Neural cell (in vitro differentiated cells): ENCODE measurements at regions not wholly inside any gene's neighbourhood (a gene's known extent, or its start where the extent isn't known, plus 50 kb on each side); places are given as distances from the start of the nearest gene placed in this dataset.
"Not testable (repeated sequence)": the region's sequence is repeated elsewhere in the genome, so short reads cannot be mapped to it uniquely, and the experiment has no call there.

Source experiments
- H2AFZ ChIP-seq: fragments of 200-600, 300-800 bp; sonication (generic), shearing (Covaris generic); 2 replicates; pipeline ENCODE4 v1.6.0; 2014; ENCODE audit warnings: low read depth, mild to moderate bottlenecking, antibody characterized with exemption, low read length, moderate library complexity
- H3F3A ChIP-seq: fragments of 200-600 bp; shearing (Covaris generic); 2 replicates; pipeline ENCODE4 v1.6.1; 2016; ENCODE audit warnings: mild to moderate bottlenecking, moderate library complexity, mixed read lengths, antibody characterized with exemption, low read length; ENCODE audit not compliant: insufficient read depth, poor library complexity, severe bottlenecking
- H3K27ac ChIP-seq: fragments of 200-600, 300-800 bp; sonication (generic), shearing (Covaris generic); 2 replicates; pipeline ENCODE4 v1.5.1; 2014; ENCODE audit warnings: mild to moderate bottlenecking, low read length, moderate library complexity
- H3K27me3 ChIP-seq: fragments of 300-800, 200-600 bp; sonication (generic), shearing (Covaris generic); 2 replicates; pipeline ENCODE4 v1.6.0; 2014; ENCODE audit warnings: mild to moderate bottlenecking, low read depth, low read length, moderate library complexity; ENCODE audit not compliant: insufficient read depth
- H3K36me3 ChIP-seq: fragments of 300-800, 200-600 bp; sonication (generic), shearing (Covaris generic); 2 replicates; pipeline ENCODE4 v1.5.1; 2014; ENCODE audit warnings: mild to moderate bottlenecking, antibody characterized with exemption, low read length, moderate library complexity; ENCODE audit not compliant: insufficient read depth
- H3K4me2 ChIP-seq: fragments of 300-800, 200-600 bp; sonication (generic), shearing (Covaris generic); 2 replicates; pipeline ENCODE4 v1.6.0; 2014; ENCODE audit warnings: mild to moderate bottlenecking, low read length
- H3K4me3 ChIP-seq: fragments of 300-800, 200-600 bp; sonication (generic), shearing (Covaris generic); 2 replicates; pipeline ENCODE4 v1.5.1; 2014; ENCODE audit warnings: mild to moderate bottlenecking, low read length, moderate library complexity
- H3K79me2 ChIP-seq: fragments of 200-600 bp; shearing (Covaris generic); replicated peaks from 2 replicates; pipeline ENCODE4 v1.6.0; 2014; ENCODE audit warnings: mild to moderate bottlenecking, low read length, moderate library complexity; ENCODE audit not compliant: insufficient read depth
- H3K9ac ChIP-seq: fragments of 300-800, 200-600 bp; sonication (generic), shearing (Covaris generic); 2 replicates; pipeline ENCODE4 v1.6.1; 2016; ENCODE audit warnings: mild to moderate bottlenecking, low read length, mixed read lengths
- H3K9me2 ChIP-seq: fragments of 200-600 bp; shearing (Covaris generic); 2 replicates; pipeline ENCODE4 v1.6.1; 2016; ENCODE audit warnings: mild to moderate bottlenecking, low read length, mixed read lengths; ENCODE audit not compliant: insufficient read depth
- H3K9me3 ChIP-seq: fragments of 200-600, 300-800 bp; sonication (generic), shearing (Covaris generic); 2 replicates; pipeline ENCODE4 v1.6.1; 2016; ENCODE audit warnings: mild to moderate bottlenecking, mixed run types, low read length, moderate library complexity, mixed read lengths
- H4K20me1 ChIP-seq: fragments of 200-600 bp; shearing (Covaris generic); 2 replicates; pipeline ENCODE4 v1.6.1; 2016; ENCODE audit warnings: mild to moderate bottlenecking, mixed run types; ENCODE audit not compliant: insufficient read depth
- CTCF ChIP-seq: fragments of 450-650 bp; IDR thresholded peaks from 2 replicates; pipeline ENCODE4 v1.5.1; 2014; ENCODE audit warnings: antibody characterized with exemption, mild to moderate bottlenecking, moderate library complexity; ENCODE audit not compliant: poor library complexity, severe bottlenecking
- EP300 ChIP-seq: fragments of 450-650 bp; conservative IDR thresholded peaks from 2 replicates; pipeline ENCODE4 v1.6.1; 2014; ENCODE audit warnings: antibody characterized with exemption, mild to moderate bottlenecking, moderate library complexity; ENCODE audit not compliant: poor library complexity, severe bottlenecking
- EZH2 ChIP-seq: fragments of 200-600, 300-800 bp; shearing (Covaris generic), sonication (generic); IDR thresholded peaks from 2 replicates; pipeline ENCODE4 v1.6.1; 2014; ENCODE audit warnings: antibody characterized with exemption, low read length, borderline replicate concordance, mild to moderate bottlenecking; ENCODE audit not compliant: insufficient read depth, poor library complexity, severe bottlenecking
- MXI1 ChIP-seq: fragments of 450-650 bp; conservative IDR thresholded peaks from 2 replicates; pipeline ENCODE4 v1.6.1; 2014; ENCODE audit warnings: antibody characterized with exemption, mild to moderate bottlenecking; ENCODE audit not compliant: poor library complexity, severe bottlenecking
- POLR2AphosphoS5 ChIP-seq: IDR thresholded peaks from 2 replicates; pipeline ENCODE4 v1.6.1; 2012
- RAD21 ChIP-seq: fragments of 450-650 bp; conservative IDR thresholded peaks from 2 replicates; pipeline ENCODE4 v1.6.1; 2014; ENCODE audit warnings: antibody characterized with exemption, mild to moderate bottlenecking, moderate library complexity
- REST ChIP-seq: IDR thresholded peaks from 2 replicates; pipeline ENCODE4 v1.6.1; 2012; ENCODE audit warnings: borderline replicate concordance
- SMC3 ChIP-seq: fragments of 450-650 bp; conservative IDR thresholded peaks from 2 replicates; pipeline ENCODE4 v1.6.1; 2014; ENCODE audit warnings: antibody characterized with exemption, mild to moderate bottlenecking, moderate library complexity; ENCODE audit not compliant: poor library complexity
- TAF1 ChIP-seq: IDR thresholded peaks from 2 replicates; pipeline ENCODE4 v1.6.1; 2012; ENCODE audit warnings: low read depth

- Histone ChIP-seq H3K4me2 (no peak overlapping the region), H3K4me3 (no peak overlapping the region), H2AFZ (no peak overlapping the region), H3K36me3 (no peaks in the 10 kb centered on the region), H3F3A (no peaks in the 10 kb centered on the region), H3K79me2 (no peaks in the 10 kb centered on the region), H3K9ac (no peak overlapping the region), H3K27me3 (no peaks in the 10 kb centered on the region), H4K20me1 (no peaks in the 10 kb centered on the region), H3K9me2 (no peaks in the 10 kb centered on the region), H3K9me3 (no peaks in the 10 kb centered on the region), H3K27ac (no peak overlapping the region)
- no peak for TF ChIP-seq MXI1
- no peak for TF ChIP-seq EP300
- no peak for TF ChIP-seq CTCF
- no peak for TF ChIP-seq RAD21
- TF ChIP-seq EZH2 = no peak
- TF ChIP-seq REST = no peak
- TF ChIP-seq SMC3 = no peak
- TF ChIP-seq POLR2AphosphoS5 = no peak
- TF ChIP-seq TAF1 = no peak
These were observed 310.4 kb downstream of the FOXO1 start for GRCh38 chr13:40356011-40356410.

- not testable (repeated sequence) for H3K27me3 ChIP-seq, H3K9me2 ChIP-seq, H4K20me1 ChIP-seq, H3F3A ChIP-seq, H3K4me3 ChIP-seq, H3K36me3 ChIP-seq, H3K9me3 ChIP-seq, H3K27ac ChIP-seq, H3K4me2 ChIP-seq, H3K9ac ChIP-seq, H3K79me2 ChIP-seq, H2AFZ ChIP-seq
These were observed 310.0 kb downstream of the FOXO1 start for GRCh38 chr13:40356458-40356857.

GRCh38 chr13:40362502-40362901 is 303.9 kb downstream of the FOXO1 start:
- no peak for TF ChIP-seq MXI1
- no peak for TF ChIP-seq SMC3
- TF ChIP-seq EP300 = no peak
- no peak for TF ChIP-seq POLR2AphosphoS5
- no peak for TF ChIP-seq CTCF
- TF ChIP-seq EZH2 = no peak
- TF ChIP-seq TAF1 = no peak
- no peak for TF ChIP-seq RAD21
- TF ChIP-seq REST = no peak
- no peaks in the 10 kb centered on the region for H4K20me1 ChIP-seq
- no peak overlapping the region for H3K4me2 ChIP-seq
- H3K9me3 ChIP-seq = no peaks in the 10 kb centered on the region
- no peaks in the 10 kb centered on the region for H3K27me3 ChIP-seq
- H3F3A ChIP-seq = no peaks in the 10 kb centered on the region
- no peaks in the 10 kb centered on the region for H3K79me2 ChIP-seq
- H3K9ac ChIP-seq = no peak overlapping the region
- H2AFZ ChIP-seq = no peak overlapping the region
- H3K27ac ChIP-seq = no peak overlapping the region
- no peak overlapping the region for H3K4me3 ChIP-seq
- H3K9me2 ChIP-seq = no peaks in the 10 kb centered on the region
- H3K36me3 ChIP-seq = no peaks in the 10 kb centered on the region
